ENCODE measurements at regions not wholly inside any gene's neighbourhood (a gene's known extent, or its start where the extent isn't known, plus 50 kb on each side); places are given as distances from the start of the nearest gene placed in this dataset.
A peak's percentile ranks its signal among the peaks of the same experiment; 100 is the strongest.
"Not testable (repeated sequence)": the region's sequence is repeated elsewhere in the genome, so short reads cannot be mapped to it uniquely, and the experiment has no call there.

GRCh38 chrX:63250253-63250868 lies 100.8 kb downstream of the SPIN4 start:
- H3K36me3 Mint-ChIP-seq (ENCODE audit: low read depth, unreplicated experiment): no peaks in the 10 kb centered on the region
- H3K27me3 Mint-ChIP-seq (ENCODE audit: unreplicated experiment): no peaks in the 10 kb centered on the region
- no peaks in the 10 kb centered on the region for H3K4me1 Mint-ChIP-seq (ENCODE audit: unreplicated experiment)
- peak; percentile 48 for DNase-seq (ENCODE audit: low spot score)
- H3K9me3 Mint-ChIP-seq (ENCODE audit: unreplicated experiment): no peaks in the 10 kb centered on the region
- H3K27ac Mint-ChIP-seq (ENCODE audit: unreplicated experiment): no peak overlapping the region
- TF ChIP-seq CTCF (IDR thresholded peaks at IDR 0.05; ENCODE audit: unreplicated experiment): peak; percentile 67
- no peak overlapping the region for H3K4me3 Mint-ChIP-seq (ENCODE audit: unreplicated experiment)

DNA sequence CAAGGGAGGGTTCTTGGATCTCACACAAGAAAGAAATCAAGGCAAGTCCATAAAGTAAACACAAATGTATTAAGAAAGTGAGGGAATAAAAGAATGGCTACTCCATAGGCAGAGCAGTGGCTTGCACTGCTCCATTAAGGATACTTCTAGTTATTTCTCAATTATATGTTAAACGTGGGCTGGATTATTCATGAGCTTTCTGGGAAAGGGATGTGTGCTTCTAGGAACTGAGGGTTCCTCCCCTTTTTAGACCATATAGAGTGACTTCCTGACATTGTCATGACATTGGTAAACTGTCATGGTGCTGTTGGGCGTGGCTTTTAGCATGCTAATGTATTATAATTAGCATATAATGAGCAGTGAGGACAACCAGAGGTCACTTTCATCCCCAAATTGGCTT lies 108.4 kb downstream of the SPIN4 start:
- H3K27me3 Mint-ChIP-seq (ENCODE audit: unreplicated experiment); H3K9me3 Mint-ChIP-seq (ENCODE audit: unreplicated experiment); DNase-seq (ENCODE audit: low spot score); H3K36me3 Mint-ChIP-seq (ENCODE audit: low read depth, unreplicated experiment); H3K27ac Mint-ChIP-seq (ENCODE audit: unreplicated experiment); H3K4me1 Mint-ChIP-seq (ENCODE audit: unreplicated experiment); H3K4me3 Mint-ChIP-seq (ENCODE audit: unreplicated experiment): not testable (repeated sequence)

DNA sequence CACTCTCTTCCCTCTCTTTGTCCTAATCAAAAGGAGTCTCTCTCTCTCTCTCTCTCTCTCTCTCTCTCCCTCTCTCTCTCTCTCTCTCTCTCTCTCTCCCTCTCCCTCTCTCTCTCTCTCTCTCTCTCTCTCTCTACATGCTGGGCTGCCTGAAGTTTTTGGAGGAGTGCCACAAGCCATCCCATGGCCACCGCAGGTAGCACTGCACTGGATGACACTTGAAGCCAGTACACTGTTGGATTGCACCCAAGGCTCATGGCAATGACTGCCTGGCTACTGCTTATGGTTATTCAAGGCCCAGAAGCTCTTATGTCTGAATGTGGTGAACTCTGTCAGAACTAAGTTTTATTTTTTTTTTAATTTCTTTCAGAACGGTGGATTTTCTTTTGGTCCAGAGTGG lies 115.2 kb downstream of the SPIN4 start:
- not testable (repeated sequence) for H3K27ac Mint-ChIP-seq (ENCODE audit: unreplicated experiment); H3K4me1 Mint-ChIP-seq (ENCODE audit: unreplicated experiment)

DNA sequence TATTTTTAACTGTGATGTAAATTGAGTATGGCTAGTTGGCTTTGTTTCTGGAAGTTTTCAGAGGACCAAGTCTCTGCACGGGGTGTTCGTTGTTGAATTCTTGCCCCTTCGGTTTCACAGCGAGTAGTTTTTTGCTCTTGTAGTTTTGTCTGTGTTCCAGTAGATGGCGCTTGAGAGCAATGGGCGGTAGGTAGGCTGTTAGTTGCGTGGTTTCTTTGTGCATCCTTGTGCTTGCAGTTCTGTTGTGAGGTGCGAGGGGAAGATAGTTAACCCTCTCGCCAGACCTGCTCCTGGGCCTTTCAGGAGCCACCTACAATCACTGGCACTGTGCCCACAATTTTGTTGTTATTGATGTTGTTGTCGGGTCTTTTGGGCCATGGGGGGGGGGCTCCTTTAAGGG lies 118.1 kb downstream of the SPIN4 start:
- not testable (repeated sequence) for H3K27me3 Mint-ChIP-seq (ENCODE audit: unreplicated experiment); H3K4me3 Mint-ChIP-seq (ENCODE audit: unreplicated experiment); H3K9me3 Mint-ChIP-seq (ENCODE audit: unreplicated experiment); H3K36me3 Mint-ChIP-seq (ENCODE audit: low read depth, unreplicated experiment); DNase-seq (ENCODE audit: low spot score); H3K4me1 Mint-ChIP-seq (ENCODE audit: unreplicated experiment); H3K27ac Mint-ChIP-seq (ENCODE audit: unreplicated experiment)

More for the DNA sequence above, 115.2 kb downstream of the SPIN4 start:
- not testable (repeated sequence) for H3K9me3 Mint-ChIP-seq (ENCODE audit: unreplicated experiment); DNase-seq (ENCODE audit: low spot score); H3K36me3 Mint-ChIP-seq (ENCODE audit: low read depth, unreplicated experiment); H3K27me3 Mint-ChIP-seq (ENCODE audit: unreplicated experiment); H3K4me3 Mint-ChIP-seq (ENCODE audit: unreplicated experiment)

- H3K4me1 Mint-ChIP-seq (ENCODE audit: unreplicated experiment); DNase-seq (ENCODE audit: low spot score); H3K27me3 Mint-ChIP-seq (ENCODE audit: unreplicated experiment); H3K27ac Mint-ChIP-seq (ENCODE audit: unreplicated experiment); H3K4me3 Mint-ChIP-seq (ENCODE audit: unreplicated experiment); H3K36me3 Mint-ChIP-seq (ENCODE audit: low read depth, unreplicated experiment); H3K9me3 Mint-ChIP-seq (ENCODE audit: unreplicated experiment): not testable (repeated sequence)
Observed at GRCh38 chrX:63218202-63218601, 132.9 kb downstream of the SPIN4 start.

DNA sequence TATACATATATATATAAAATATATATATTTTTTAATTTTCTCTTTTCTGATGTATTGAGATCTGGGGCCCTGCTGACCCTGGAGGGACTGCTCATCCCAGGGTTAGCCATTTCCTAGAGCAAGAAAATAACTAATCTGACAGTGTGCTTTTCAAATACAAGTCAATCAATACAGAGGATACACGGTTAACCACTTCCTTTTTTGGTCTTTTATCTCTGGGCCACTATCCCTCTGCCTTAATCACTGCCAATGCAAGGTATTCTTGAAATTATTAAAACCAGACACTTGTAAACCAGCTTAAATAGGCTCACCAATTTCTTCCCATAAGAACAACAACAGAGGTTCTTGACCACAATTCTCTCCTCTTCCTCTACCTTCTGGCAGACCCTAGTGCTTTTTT lies 133.6 kb downstream of the SPIN4 start:
- DNase-seq (ENCODE audit: low spot score); H3K4me3 Mint-ChIP-seq (ENCODE audit: unreplicated experiment); H3K4me1 Mint-ChIP-seq (ENCODE audit: unreplicated experiment); H3K9me3 Mint-ChIP-seq (ENCODE audit: unreplicated experiment); H3K27ac Mint-ChIP-seq (ENCODE audit: unreplicated experiment); H3K36me3 Mint-ChIP-seq (ENCODE audit: low read depth, unreplicated experiment); H3K27me3 Mint-ChIP-seq (ENCODE audit: unreplicated experiment): not testable (repeated sequence)

DNA sequence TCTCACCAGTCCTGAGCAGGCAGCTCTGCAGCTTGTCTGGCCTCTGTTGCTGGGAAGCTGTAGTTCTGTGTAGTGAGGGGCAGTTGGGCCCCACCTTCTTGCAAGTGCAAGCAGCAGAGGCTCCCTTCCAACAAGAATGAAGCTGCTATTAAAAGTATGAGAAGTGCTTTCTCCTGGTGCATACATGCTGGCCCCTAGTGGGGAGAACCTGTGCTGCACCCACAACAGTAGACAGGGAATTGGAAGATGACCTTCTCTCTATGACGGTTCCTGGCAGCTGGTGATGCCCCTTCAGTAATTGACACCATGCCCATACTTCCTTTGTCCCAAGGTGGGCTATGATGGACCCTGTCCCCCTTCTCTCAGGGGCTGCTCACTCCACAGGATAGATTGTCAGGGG lies 141.5 kb downstream of the SPIN4 start:
- not testable (repeated sequence) for H3K27ac Mint-ChIP-seq (ENCODE audit: unreplicated experiment); DNase-seq (ENCODE audit: low spot score); H3K27me3 Mint-ChIP-seq (ENCODE audit: unreplicated experiment); H3K4me3 Mint-ChIP-seq (ENCODE audit: unreplicated experiment); H3K4me1 Mint-ChIP-seq (ENCODE audit: unreplicated experiment); H3K36me3 Mint-ChIP-seq (ENCODE audit: low read depth, unreplicated experiment); H3K9me3 Mint-ChIP-seq (ENCODE audit: unreplicated experiment)

GRCh38 chrX:63209128-63209527 lies 142.0 kb downstream of the SPIN4 start:
- H3K9me3 Mint-ChIP-seq (ENCODE audit: unreplicated experiment); H3K27ac Mint-ChIP-seq (ENCODE audit: unreplicated experiment); H3K4me1 Mint-ChIP-seq (ENCODE audit: unreplicated experiment); DNase-seq (ENCODE audit: low spot score); H3K36me3 Mint-ChIP-seq (ENCODE audit: low read depth, unreplicated experiment); H3K4me3 Mint-ChIP-seq (ENCODE audit: unreplicated experiment); H3K27me3 Mint-ChIP-seq (ENCODE audit: unreplicated experiment): not testable (repeated sequence)

DNA sequence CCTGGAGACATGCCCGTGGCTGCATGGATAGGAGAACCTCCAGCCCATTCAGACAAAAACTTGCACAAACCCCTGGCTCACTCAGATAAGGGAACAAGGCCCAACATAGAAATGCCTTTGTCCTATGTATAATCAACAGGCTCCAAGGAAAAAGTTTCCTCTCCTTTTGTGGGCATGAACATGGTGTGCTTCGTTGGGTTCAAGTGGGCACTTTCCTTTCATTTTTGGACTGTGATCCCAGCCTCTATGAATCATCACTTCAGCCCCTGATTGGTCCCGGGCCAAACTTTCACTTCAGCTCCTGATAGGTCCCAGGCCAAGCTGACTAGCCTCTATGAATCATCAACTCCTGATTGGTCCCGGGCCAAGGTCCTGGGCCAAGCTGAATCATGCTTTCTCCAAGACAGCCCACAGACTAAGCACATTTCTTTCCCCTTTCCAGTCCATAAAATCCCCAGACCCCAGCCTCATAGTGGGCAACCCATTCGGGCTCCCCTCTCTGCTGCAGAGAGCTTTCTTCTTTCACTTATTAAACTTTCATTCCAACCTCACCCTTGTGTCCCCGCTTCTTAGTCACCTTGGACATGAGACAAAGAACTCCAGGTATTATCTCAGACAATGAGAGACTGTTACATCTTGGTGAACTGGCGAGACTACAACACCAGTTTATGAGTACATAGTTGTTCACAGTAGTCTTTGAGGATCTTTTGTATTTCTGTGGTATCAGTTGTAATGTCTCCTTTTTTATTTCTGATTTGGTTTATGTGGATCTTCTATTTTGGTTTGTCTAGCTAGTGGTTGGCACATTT lies 146.7 kb downstream of the SPIN4 start:
- H3K4me3 Mint-ChIP-seq (ENCODE audit: unreplicated experiment); H3K27me3 Mint-ChIP-seq (ENCODE audit: unreplicated experiment); H3K36me3 Mint-ChIP-seq (ENCODE audit: low read depth, unreplicated experiment); H3K27ac Mint-ChIP-seq (ENCODE audit: unreplicated experiment); DNase-seq (ENCODE audit: low spot score); H3K4me1 Mint-ChIP-seq (ENCODE audit: unreplicated experiment); H3K9me3 Mint-ChIP-seq (ENCODE audit: unreplicated experiment): not testable (repeated sequence)

- H3K27ac Mint-ChIP-seq (ENCODE audit: unreplicated experiment); DNase-seq (ENCODE audit: low spot score); H3K36me3 Mint-ChIP-seq (ENCODE audit: low read depth, unreplicated experiment): not testable (repeated sequence)
Observed at GRCh38 chrX:63201987-63202386, 149.1 kb downstream of the SPIN4 start.

GRCh38 chrX:63198693-63199092 lies 152.4 kb downstream of the SPIN4 start:
- H3K4me1 Mint-ChIP-seq (ENCODE audit: unreplicated experiment); H3K9me3 Mint-ChIP-seq (ENCODE audit: unreplicated experiment); DNase-seq (ENCODE audit: low spot score); H3K27me3 Mint-ChIP-seq (ENCODE audit: unreplicated experiment); H3K4me3 Mint-ChIP-seq (ENCODE audit: unreplicated experiment); H3K27ac Mint-ChIP-seq (ENCODE audit: unreplicated experiment); H3K36me3 Mint-ChIP-seq (ENCODE audit: low read depth, unreplicated experiment): not testable (repeated sequence)

More at GRCh38 chrX:63201987-63202386, 149.1 kb downstream of the SPIN4 start:
- not testable (repeated sequence) for H3K27me3 Mint-ChIP-seq (ENCODE audit: unreplicated experiment); H3K9me3 Mint-ChIP-seq (ENCODE audit: unreplicated experiment); H3K4me3 Mint-ChIP-seq (ENCODE audit: unreplicated experiment); H3K4me1 Mint-ChIP-seq (ENCODE audit: unreplicated experiment)
